Activated CD8-positive, alpha-beta T cell treated with anti-CD3 and anti-CD28 coated beads for 36 hours (primary cell): ENCODE measurements at regions not wholly inside any gene's neighbourhood (a gene's known extent, or its start where the extent isn't known, plus 50 kb on each side); places are given as distances from the start of the nearest gene placed in this dataset.
"Not testable (repeated sequence)": the region's sequence is repeated elsewhere in the genome, so short reads cannot be mapped to it uniquely, and the experiment has no call there.

ENCODE experiments used
- ATAC-seq: fragments of 200-7000 bp; cut with Tn5 transposase; one replicate; pipeline ENCODE4 v1.10.0; 2021; ENCODE audit warnings: mild to moderate bottlenecking, moderate library complexity
- CTCF ChIA-PET: fragments of 350-600 bp; sonication (Branson Sonifier 250); formaldehyde crosslinking; loops from one replicate; lab custom pipeline; 2021; ENCODE audit warnings: antibody characterized with exemption; lab: Charles Lee
- POLR2A ChIA-PET: fragments of 350-600 bp; sonication (Branson Sonifier 250); formaldehyde crosslinking; loops from one replicate; lab custom pipeline; 2021; ENCODE audit warnings: antibody characterized with exemption; lab: Charles Lee
- DNase-seq: peaks from one replicate; pipeline ENCODE4 v3.0.0-alpha.2; 2020
- H3K27ac Mint-ChIP-seq: one replicate; pipeline ENCODE4 v1.8.0; 2021; ENCODE audit warnings: mild to moderate bottlenecking, mixed read lengths
- H3K27me3 Mint-ChIP-seq: one replicate; pipeline ENCODE4 v1.8.0; 2021; ENCODE audit warnings: mixed read lengths
- H3K36me3 Mint-ChIP-seq: one replicate; pipeline ENCODE4 v1.8.0; 2021; ENCODE audit warnings: low read depth, mixed read lengths
- H3K4me1 Mint-ChIP-seq: one replicate; pipeline ENCODE4 v1.8.0; 2021; ENCODE audit warnings: low read depth, mixed read lengths
- H3K4me3 Mint-ChIP-seq: one replicate; pipeline ENCODE4 v1.8.0; 2021; ENCODE audit warnings: mild to moderate bottlenecking, moderate library complexity, mixed read lengths
- H3K9me3 Mint-ChIP-seq: one replicate; pipeline ENCODE4 v1.8.0; 2021; ENCODE audit warnings: mixed read lengths
- CTCF ChIP-seq: fragments of 200-600 bp; IDR thresholded peaks from one replicate; pipeline ENCODE4 v1.8.0; 2022; ENCODE audit warnings: antibody characterized with exemption, mild to moderate bottlenecking
- intact Hi-C: fragments of 100-400 bp; cut with micrococcal nuclease; formaldehyde crosslinking; loops from one replicate; pipeline ENCODE4 v1.10.0; 2022

GRCh38 chr2:188693111-188693510 is 281.1 kb upstream of the COL3A1 start:
- H3K27me3 Mint-ChIP-seq: no peaks in the 10 kb centered on the region

GRCh38 chr2:188693771-188694170 is 280.4 kb upstream of the COL3A1 start:
- intact Hi-C loops: no loop called here
- CTCF ChIA-PET: no interaction called here

More at GRCh38 chr2:188693111-188693510, 281.1 kb upstream of the COL3A1 start:
- H3K36me3 Mint-ChIP-seq: no peaks in the 10 kb centered on the region
- H3K9me3 Mint-ChIP-seq: peaks cover 2% of the 10 kb centered on the region
- no peak overlapping the region for H3K27ac Mint-ChIP-seq
- TF ChIP-seq CTCF: no peak
- H3K4me3 Mint-ChIP-seq: no peak overlapping the region
- POLR2A ChIA-PET: no interaction called here
- DNase-seq: peak; percentile 1
- H3K4me1 Mint-ChIP-seq: no peaks in the 10 kb centered on the region
- intact Hi-C loops: no loop called here
- no peak for ATAC-seq
- CTCF ChIA-PET: no interaction called here

GRCh38 chr2:188695953-188696352 is 278.2 kb upstream of the COL3A1 start:
- ChIA-PET CTCF (no interaction called here), POLR2A (no interaction called here)
- intact Hi-C loops: no loop called here
- no peak overlapping the region for H3K27ac Mint-ChIP-seq
- no peak overlapping the region for H3K4me3 Mint-ChIP-seq
- H3K27me3 Mint-ChIP-seq: no peaks in the 10 kb centered on the region
- TF ChIP-seq CTCF: no peak
- H3K36me3 Mint-ChIP-seq: no peaks in the 10 kb centered on the region
- H3K9me3 Mint-ChIP-seq: peaks cover 4% of the 10 kb centered on the region
- ATAC-seq: no peak
- H3K4me1 Mint-ChIP-seq: no peaks in the 10 kb centered on the region
- DNase-seq: no peak

More at GRCh38 chr2:188693771-188694170, 280.4 kb upstream of the COL3A1 start:
- no peaks in the 10 kb centered on the region for H3K36me3 Mint-ChIP-seq
- TF ChIP-seq CTCF: no peak
- H3K4me1 Mint-ChIP-seq: no peaks in the 10 kb centered on the region
- H3K4me3 Mint-ChIP-seq: no peak overlapping the region
- no peaks in the 10 kb centered on the region for H3K27me3 Mint-ChIP-seq
- ATAC-seq (no peak), DNase-seq (no peak)
- H3K9me3 Mint-ChIP-seq: peaks cover 3% of the 10 kb centered on the region
- POLR2A ChIA-PET: no interaction called here
- H3K27ac Mint-ChIP-seq: no peak overlapping the region

GRCh38 chr2:188698151-188698550 is 276.0 kb upstream of the COL3A1 start:
- H3K27me3 Mint-ChIP-seq, H3K4me3 Mint-ChIP-seq, H3K9me3 Mint-ChIP-seq, DNase-seq, H3K36me3 Mint-ChIP-seq, H3K27ac Mint-ChIP-seq, CTCF ChIA-PET, ATAC-seq, POLR2A ChIA-PET, H3K4me1 Mint-ChIP-seq, intact Hi-C loops: not testable (repeated sequence)

- TF ChIP-seq CTCF: no peak
- Mint-ChIP-seq H3K9me3 (peaks cover 4% of the 10 kb centered on the region), H3K4me1 (no peaks in the 10 kb centered on the region), H3K36me3 (no peaks in the 10 kb centered on the region), H3K4me3 (no peak overlapping the region), H3K27ac (no peak overlapping the region), H3K27me3 (no peaks in the 10 kb centered on the region)
- intact Hi-C loops: no loop called here
- ChIA-PET CTCF (no interaction called here), POLR2A (no interaction called here)
- DNase-seq: no peak
- no peak for ATAC-seq
Measured at GRCh38 chr2:188701836-188702235, 272.3 kb upstream of the COL3A1 start.

- TF ChIP-seq CTCF: no peak
- no peak for DNase-seq
- CTCF ChIA-PET: no interaction called here
Measured at GRCh38 chr2:188705191-188705590, 269.0 kb upstream of the COL3A1 start.

More at GRCh38 chr2:188705191-188705590, 269.0 kb upstream of the COL3A1 start:
- no peak overlapping the region for H3K27ac Mint-ChIP-seq
- POLR2A ChIA-PET: no interaction called here
- no peak for ATAC-seq
- H3K4me3 Mint-ChIP-seq: no peak overlapping the region
- intact Hi-C loops: no loop called here
- H3K9me3 Mint-ChIP-seq: peaks cover 7% of the 10 kb centered on the region
- H3K36me3 Mint-ChIP-seq: no peaks in the 10 kb centered on the region
- H3K4me1 Mint-ChIP-seq: no peaks in the 10 kb centered on the region
- no peaks in the 10 kb centered on the region for H3K27me3 Mint-ChIP-seq
